RWPE2 (cell line): ENCODE measurements at regions not wholly inside any gene's neighbourhood (a gene's known extent, or its start where the extent isn't known, plus 50 kb on each side); places are given as distances from the start of the nearest gene placed in this dataset.
"Not testable (repeated sequence)": the region's sequence is repeated elsewhere in the genome, so short reads cannot be mapped to it uniquely, and the experiment has no call there.

ENCODE experiments used
- ATAC-seq: fragments of 200-7000 bp; cut with Tn5 transposase; 3 replicates; pipeline ENCODE4 v1.9.1; 2021; ENCODE audit warnings: low read depth
- DNase-seq: peaks from one replicate; pipeline ENCODE4 v3.0.0-alpha.2; 2020; ENCODE audit warnings: low spot score
- H3K27ac ChIP-seq: fragments of 450-650 bp; 2 replicates; pipeline ENCODE4 v1.5.1; 2017; ENCODE audit warnings: mild to moderate bottlenecking; ENCODE audit not compliant: poor library complexity, severe bottlenecking
- H3K27me3 ChIP-seq: fragments of 250-450 bp; sonication (Bioruptor Pico); 2 replicates; pipeline ENCODE4 v1.5.1; 2021; ENCODE audit warnings: mild to moderate bottlenecking, moderate library complexity; ENCODE audit not compliant: insufficient read depth, poor library complexity, severe bottlenecking
- H3K36me3 ChIP-seq: fragments of 250-450 bp; sonication (Bioruptor Pico); 2 replicates; pipeline ENCODE4 v1.5.1; 2020; ENCODE audit warnings: low read depth, mild to moderate bottlenecking, moderate library complexity
- H3K4me1 ChIP-seq: fragments of 250-450 bp; sonication (Bioruptor Pico); 2 replicates; pipeline ENCODE4 v1.5.1; 2021; ENCODE audit warnings: mild to moderate bottlenecking, moderate library complexity; ENCODE audit not compliant: insufficient read depth, poor library complexity, severe bottlenecking
- H3K4me3 ChIP-seq: fragments of 250-450 bp; sonication (Bioruptor Pico); 2 replicates; pipeline ENCODE4 v1.5.1; 2021; ENCODE audit warnings: mild to moderate bottlenecking, moderate library complexity; ENCODE audit not compliant: severe bottlenecking
- H3K9me3 ChIP-seq: fragments of 250-450 bp; sonication (Bioruptor Pico); 2 replicates; pipeline ENCODE4 v1.5.1; 2021; ENCODE audit warnings: mild to moderate bottlenecking, moderate library complexity; ENCODE audit not compliant: severe bottlenecking

DNA sequence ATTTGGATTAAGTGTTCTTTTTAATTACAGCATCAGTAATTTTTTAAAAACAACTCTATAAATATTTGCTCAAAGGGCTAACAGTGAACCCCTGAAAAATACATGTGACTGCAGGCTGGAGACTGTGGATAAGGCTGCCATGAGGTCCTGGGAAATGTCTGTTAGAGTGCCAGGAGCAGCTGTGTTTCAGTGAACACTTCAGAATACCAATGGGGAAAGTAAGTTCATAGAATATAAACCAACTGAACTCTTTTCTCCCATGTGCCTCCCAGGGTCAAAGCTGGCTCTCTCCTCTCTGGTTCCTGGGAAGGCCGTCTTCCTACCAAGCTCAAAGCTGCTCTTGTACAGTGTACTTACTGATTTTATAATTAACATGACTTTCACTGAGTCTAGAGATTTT, 189.4 kb downstream of the ATP6V0E2 start:
- DNase-seq, H3K36me3 ChIP-seq, H3K27ac ChIP-seq, H3K4me1 ChIP-seq, H3K9me3 ChIP-seq, H3K27me3 ChIP-seq, ATAC-seq, H3K4me3 ChIP-seq: not testable (repeated sequence)

DNA sequence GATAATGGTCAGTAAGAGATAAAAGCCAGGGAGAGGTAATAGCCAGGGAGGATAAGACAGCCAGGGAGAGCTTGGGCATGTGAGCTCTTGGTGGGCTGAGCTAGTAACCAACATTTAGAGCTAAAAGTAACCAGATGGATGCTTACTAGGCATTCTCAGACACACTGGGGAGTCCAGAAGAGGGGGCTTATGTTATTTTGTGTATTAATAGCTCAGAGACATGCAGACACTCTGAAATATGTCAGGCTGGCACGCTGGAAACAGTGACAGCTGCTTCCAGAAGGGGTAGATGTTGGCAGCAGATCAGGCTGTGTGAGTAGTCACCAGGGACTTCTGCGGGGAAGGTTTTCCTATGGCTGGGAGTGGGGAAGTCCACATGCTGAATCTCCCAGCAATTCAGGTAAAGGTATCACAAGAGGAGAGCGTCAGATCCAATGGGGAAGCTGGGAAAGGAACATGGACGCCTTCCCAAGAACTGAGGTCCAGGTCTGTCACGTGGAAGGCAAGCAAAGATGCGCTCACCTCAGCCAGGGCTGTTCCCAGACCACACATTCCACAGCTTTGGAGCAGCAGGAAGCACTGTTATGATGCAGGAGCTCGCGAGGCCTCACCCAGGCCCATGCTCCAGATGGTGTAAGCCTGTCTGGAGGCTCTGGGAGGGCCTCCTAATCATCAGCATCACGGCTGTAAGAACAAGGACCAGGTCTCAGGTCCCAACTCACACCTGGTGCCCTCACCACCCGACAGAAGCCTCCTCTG, 196.0 kb downstream of the ATP6V0E2 start:
- DNase-seq, H3K27ac ChIP-seq, H3K9me3 ChIP-seq, H3K4me3 ChIP-seq, H3K27me3 ChIP-seq, H3K4me1 ChIP-seq, H3K36me3 ChIP-seq: not testable (repeated sequence)
- ATAC-seq: peak; percentile 31; the same call in 1 of the 3 replicates

DNA sequence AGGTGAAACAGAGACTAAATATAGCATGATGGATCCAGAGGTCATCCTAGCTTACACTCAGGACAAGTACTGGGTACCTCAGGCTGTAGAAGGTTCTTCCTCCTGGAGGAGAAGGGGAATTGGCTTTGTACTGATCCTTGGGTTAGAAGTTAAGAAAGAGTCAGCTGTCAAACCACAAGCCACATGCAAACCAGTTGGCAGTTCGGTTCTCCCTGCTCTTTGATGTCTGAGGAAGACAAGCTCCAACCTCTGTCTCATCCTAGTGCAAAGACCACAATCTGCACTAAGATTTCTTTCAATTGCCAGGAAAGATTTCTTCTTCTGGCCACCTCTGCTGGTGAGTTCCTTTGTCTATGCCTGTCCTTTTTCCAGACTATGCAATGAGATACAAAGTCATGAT, 203.8 kb downstream of the ATP6V0E2 start:
- H3K4me3 ChIP-seq, ATAC-seq, H3K27ac ChIP-seq, H3K4me1 ChIP-seq, H3K9me3 ChIP-seq, H3K27me3 ChIP-seq, H3K36me3 ChIP-seq, DNase-seq: not testable (repeated sequence)

DNA sequence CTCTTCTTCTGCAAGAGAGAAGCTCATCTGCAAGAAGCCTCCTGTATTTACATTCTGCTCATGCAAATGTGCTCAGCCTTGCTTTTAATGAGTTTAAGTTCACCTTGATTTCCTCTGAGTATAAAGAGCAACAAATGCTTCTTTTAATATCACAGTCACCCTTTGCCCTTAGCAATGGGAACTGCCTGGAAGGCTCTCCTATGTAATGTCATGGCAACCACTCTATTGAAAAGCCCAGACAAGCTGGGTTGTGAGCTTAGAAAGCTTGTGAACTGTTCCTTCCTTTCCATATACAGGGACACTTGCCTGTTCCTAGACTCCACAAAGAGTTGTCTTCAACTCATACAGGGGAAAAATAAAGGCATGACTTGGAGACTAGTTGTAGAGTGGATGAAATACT, 208.1 kb downstream of the ATP6V0E2 start:
- not testable (repeated sequence) for H3K9me3 ChIP-seq, H3K27ac ChIP-seq, H3K27me3 ChIP-seq, DNase-seq, H3K4me3 ChIP-seq, ATAC-seq, H3K36me3 ChIP-seq, H3K4me1 ChIP-seq

DNA sequence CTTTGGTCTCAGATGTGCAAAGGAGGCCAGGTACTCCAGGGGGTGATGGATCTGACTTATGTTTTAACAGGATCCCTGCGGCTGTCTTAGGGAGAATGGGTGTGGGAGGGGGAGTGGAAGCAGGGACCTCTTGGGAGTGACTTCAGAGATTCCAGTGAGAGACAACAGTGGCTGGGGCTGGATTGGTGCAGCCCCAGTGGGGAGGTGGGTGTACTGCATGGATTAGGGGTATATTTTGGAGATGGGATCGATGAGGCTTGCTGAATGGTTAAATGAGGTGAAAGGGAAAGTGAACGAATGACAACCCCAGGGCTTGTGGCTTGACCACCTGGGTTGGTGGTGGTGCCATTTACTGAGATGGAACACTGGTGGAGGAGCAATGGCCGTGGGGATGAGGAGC, 211.0 kb downstream of the ATP6V0E2 start:
- not testable (repeated sequence) for DNase-seq, ATAC-seq, H3K27me3 ChIP-seq, H3K36me3 ChIP-seq, H3K4me3 ChIP-seq, H3K9me3 ChIP-seq, H3K27ac ChIP-seq, H3K4me1 ChIP-seq

DNA sequence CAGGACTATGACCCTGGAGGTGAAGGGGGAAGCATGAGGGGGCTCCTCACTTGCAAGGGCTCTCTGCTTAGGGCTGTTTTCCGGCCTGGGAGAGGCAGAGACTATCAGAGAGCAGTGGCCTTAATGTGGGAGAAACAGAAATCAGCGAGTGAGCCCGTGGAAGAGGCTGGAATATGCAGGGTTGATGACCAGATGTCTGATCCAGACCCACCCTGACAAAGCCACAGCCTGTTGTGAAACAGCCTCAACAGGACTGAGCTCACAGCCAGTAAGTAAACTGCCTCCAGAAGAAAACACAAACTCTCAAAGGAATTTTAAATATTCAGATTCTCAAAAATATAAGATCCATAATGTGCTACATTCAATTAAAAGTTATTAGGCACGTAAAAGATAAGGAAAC, 213.7 kb downstream of the ATP6V0E2 start:
- not testable (repeated sequence) for H3K27me3 ChIP-seq, H3K9me3 ChIP-seq, H3K4me3 ChIP-seq, H3K4me1 ChIP-seq, H3K36me3 ChIP-seq, ATAC-seq, H3K27ac ChIP-seq, DNase-seq

DNA sequence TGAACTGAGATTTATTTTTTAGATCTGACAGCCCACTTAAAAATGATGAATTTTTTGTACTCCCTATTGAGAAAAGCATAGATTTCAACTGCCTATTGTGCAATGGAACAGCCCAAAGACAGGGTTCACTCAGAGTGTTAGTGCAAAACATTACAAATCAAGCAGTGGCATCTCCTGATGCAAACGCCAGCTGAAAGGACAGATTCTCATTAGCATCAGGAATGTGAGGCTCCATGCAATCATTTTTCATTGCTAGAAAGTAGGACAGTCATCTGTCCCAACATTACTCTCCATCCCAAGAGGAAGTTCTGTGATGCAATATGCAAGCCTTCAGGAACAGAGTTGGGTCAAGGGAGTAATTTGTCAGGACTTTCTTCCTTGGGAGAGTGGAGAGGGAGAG, 215.4 kb downstream of the ATP6V0E2 start:
- H3K4me3 ChIP-seq, DNase-seq, H3K9me3 ChIP-seq, H3K27me3 ChIP-seq, ATAC-seq, H3K4me1 ChIP-seq, H3K36me3 ChIP-seq, H3K27ac ChIP-seq: not testable (repeated sequence)

DNA sequence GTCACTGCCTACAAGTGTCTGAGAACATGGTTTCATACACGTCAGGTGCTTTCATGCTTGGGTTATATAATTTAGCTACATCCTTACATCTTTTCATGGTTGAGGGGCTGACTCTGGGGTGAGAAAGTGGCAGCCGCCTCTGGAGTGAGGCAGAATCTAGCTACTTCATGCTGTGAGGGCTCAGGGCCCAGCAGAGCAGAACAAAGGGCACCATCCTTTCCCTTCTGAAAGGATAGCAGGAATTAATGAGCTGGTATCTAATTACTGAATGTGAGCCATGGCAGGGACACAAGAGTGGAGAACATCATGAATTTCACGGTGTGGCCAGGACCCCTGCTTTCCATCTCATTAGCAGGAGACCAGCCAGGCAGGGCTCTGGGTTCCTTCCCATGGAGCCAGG, 217.0 kb downstream of the ATP6V0E2 start:
- not testable (repeated sequence) for H3K27ac ChIP-seq, H3K4me1 ChIP-seq, DNase-seq, H3K27me3 ChIP-seq, H3K36me3 ChIP-seq, ATAC-seq, H3K4me3 ChIP-seq, H3K9me3 ChIP-seq

DNA sequence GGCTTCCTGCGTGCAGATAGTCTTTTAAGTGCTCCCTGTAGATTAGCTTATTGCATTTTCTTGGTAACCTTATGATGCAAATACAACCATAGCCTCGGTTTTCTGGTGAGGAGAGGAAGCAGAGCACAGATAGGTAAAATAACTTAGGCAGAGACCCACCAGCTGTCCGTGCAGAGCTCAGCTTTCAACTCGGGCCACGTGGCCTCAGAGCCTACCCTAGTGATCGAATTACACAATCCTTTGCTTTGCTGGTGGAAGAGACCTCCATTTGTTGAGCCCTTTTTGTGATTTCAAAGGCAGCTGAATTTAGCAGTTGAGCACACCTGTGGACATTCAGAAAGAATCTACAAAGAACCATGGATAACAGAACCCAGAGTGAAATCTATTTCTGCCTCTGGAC, 220.1 kb downstream of the ATP6V0E2 start:
- H3K4me3 ChIP-seq, H3K27ac ChIP-seq, H3K27me3 ChIP-seq, ATAC-seq, H3K4me1 ChIP-seq, H3K36me3 ChIP-seq, DNase-seq, H3K9me3 ChIP-seq: not testable (repeated sequence)

DNA sequence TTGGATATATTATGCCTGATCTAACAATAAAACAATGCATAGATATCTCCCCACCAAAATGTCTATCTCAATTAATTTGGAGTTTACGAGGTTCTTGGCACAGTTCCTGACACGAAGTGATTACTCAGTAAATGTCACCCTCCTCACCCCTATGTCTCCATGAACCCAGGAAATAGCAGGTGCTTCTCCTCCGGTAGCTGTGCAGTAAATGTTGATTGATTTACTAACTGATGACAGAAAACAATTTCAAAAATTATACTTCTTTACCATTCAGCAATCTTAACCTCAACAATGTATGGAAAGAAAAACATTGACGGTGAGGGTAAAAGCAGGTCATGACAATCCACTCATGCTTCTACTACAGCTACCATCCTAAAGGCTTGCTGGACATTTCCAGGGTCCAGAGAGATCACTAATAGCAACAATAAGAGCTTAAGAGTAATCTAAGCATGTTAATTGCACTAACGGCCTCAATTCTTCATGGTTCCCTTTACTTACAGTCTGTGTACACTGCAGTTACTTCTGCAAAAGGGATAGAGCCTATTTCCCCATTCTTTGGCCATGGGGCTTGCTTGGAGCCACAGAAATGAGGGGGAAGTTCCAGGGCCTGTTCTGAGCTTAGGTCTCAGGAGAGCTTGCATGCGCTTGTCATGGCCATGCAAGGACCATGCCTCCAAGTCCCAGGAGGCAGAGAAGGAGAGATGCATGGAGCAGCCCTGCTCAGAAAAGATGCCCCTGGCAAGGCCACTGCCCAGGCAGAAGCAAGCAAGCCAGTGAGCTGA, 222.6 kb downstream of the ATP6V0E2 start:
- not testable (repeated sequence) for H3K36me3 ChIP-seq, H3K9me3 ChIP-seq, H3K4me3 ChIP-seq, ATAC-seq, H3K27me3 ChIP-seq, DNase-seq, H3K27ac ChIP-seq, H3K4me1 ChIP-seq

DNA sequence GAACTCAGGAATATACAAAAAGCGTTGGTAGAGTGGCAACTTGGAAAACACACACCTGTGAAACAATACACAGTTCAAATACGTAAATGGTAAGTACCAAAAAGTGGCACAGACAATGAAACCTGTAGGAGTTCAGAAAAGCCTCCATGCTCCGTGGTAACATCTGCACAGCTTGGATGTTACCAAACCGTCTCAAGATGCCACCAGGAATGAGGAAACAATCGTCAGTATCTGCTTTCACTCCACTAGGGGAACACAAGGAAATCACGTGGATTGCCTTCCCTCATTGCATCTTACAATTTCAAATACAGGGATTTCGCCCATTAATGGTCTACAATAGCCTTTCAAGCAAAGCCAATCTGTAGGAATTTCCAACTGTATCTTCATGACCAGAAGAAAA, 224.6 kb upstream of the LRRC61 start:
- H3K27ac ChIP-seq, H3K4me1 ChIP-seq, H3K4me3 ChIP-seq, H3K27me3 ChIP-seq, ATAC-seq, H3K36me3 ChIP-seq, DNase-seq, H3K9me3 ChIP-seq: not testable (repeated sequence)
